H9 (cell line): ENCODE measurements at regions not wholly inside any gene's neighbourhood (a gene's known extent, or its start where the extent isn't known, plus 50 kb on each side); places are given as distances from the start of the nearest gene placed in this dataset.
A peak's percentile ranks its signal among the peaks of the same experiment; 100 is the strongest.

Source experiments
- DNase-seq: peaks from one replicate; pipeline ENCODE4 v3.0.0-alpha.2; 2017
- H2AFZ ChIP-seq: one replicate; pipeline ENCODE4 v1.6.1; 2013; ENCODE audit warnings: mild to moderate bottlenecking, low read length, control low read depth, moderate library complexity
- H2AK5ac ChIP-seq: 2 replicates; pipeline ENCODE4 v1.6.1; 2013; ENCODE audit warnings: low read length, control low read depth, mixed read lengths; ENCODE audit not compliant: insufficient read length
- H2BK120ac ChIP-seq: one replicate; pipeline ENCODE4 v1.6.1; 2013; ENCODE audit warnings: low read depth, mild to moderate bottlenecking, low read length, control low read depth, inconsistent platforms; ENCODE audit not compliant: poor library complexity, severe bottlenecking
- H2BK12ac ChIP-seq: 2 replicates; pipeline ENCODE4 v1.6.1; 2013; ENCODE audit warnings: low read length, control low read depth, mixed read lengths, low read depth; ENCODE audit not compliant: insufficient read length
- H2BK15ac ChIP-seq: 2 replicates; pipeline ENCODE4 v1.6.1; 2013; ENCODE audit warnings: low read depth, low read length, control low read depth
- H2BK20ac ChIP-seq: one replicate; pipeline ENCODE4 v1.6.1; 2013; ENCODE audit warnings: low read depth, mild to moderate bottlenecking, low read length, control low read depth, inconsistent platforms; ENCODE audit not compliant: poor library complexity, severe bottlenecking
- H2BK5ac ChIP-seq: 2 replicates; pipeline ENCODE4 v1.6.1; 2013; ENCODE audit warnings: low read length, control low read depth, mixed read lengths; ENCODE audit not compliant: insufficient read length
- H3K14ac ChIP-seq: 2 replicates; pipeline ENCODE4 v1.6.1; 2013; ENCODE audit warnings: low read length, control low read depth; ENCODE audit not compliant: insufficient read depth
- H3K18ac ChIP-seq: 2 replicates; pipeline ENCODE4 v1.6.1; 2013; ENCODE audit warnings: low read depth, mild to moderate bottlenecking, mixed read lengths, low read length, control low read depth; ENCODE audit not compliant: insufficient read length
- H3K23ac ChIP-seq: 2 replicates; pipeline ENCODE4 v1.6.1; 2013; ENCODE audit warnings: low read length, control low read depth, mixed read lengths, low read depth; ENCODE audit not compliant: insufficient read length
- H3K23me2 ChIP-seq: 2 replicates; pipeline ENCODE4 v1.6.1; 2013; ENCODE audit warnings: low read depth, mild to moderate bottlenecking, mixed read lengths, low read length, control low read depth; ENCODE audit not compliant: insufficient read length, poor library complexity, severe bottlenecking
- H3K27ac ChIP-seq: 2 replicates; pipeline ENCODE4 v1.5.1; 2013; ENCODE audit warnings: low read length, control low read depth, mixed read lengths, low read depth; ENCODE audit not compliant: insufficient read length
- H3K27me3 ChIP-seq: 2 replicates; pipeline ENCODE4 v1.6.1; 2013; ENCODE audit warnings: low read length, control low read depth, inconsistent platforms; ENCODE audit not compliant: insufficient read depth
- H3K4ac ChIP-seq: 2 replicates; pipeline ENCODE4 v1.6.1; 2013; ENCODE audit warnings: low read depth, mild to moderate bottlenecking, control low read depth, inconsistent platforms, low read length, moderate library complexity
- H3K4me1 ChIP-seq: 2 replicates; pipeline ENCODE4 v1.6.1; 2013; ENCODE audit warnings: low read length, control low read depth, inconsistent platforms; ENCODE audit not compliant: insufficient read depth
- H3K4me2 ChIP-seq: 2 replicates; pipeline ENCODE4 v1.6.1; 2013; ENCODE audit warnings: low read length, control low read depth, mixed read lengths; ENCODE audit not compliant: insufficient read length, insufficient read depth
- H3K56ac ChIP-seq: 2 replicates; pipeline ENCODE4 v1.6.1; 2013; ENCODE audit warnings: low read depth, mild to moderate bottlenecking, mixed read lengths, low read length, control low read depth; ENCODE audit not compliant: insufficient read length
- H3K79me1 ChIP-seq: 2 replicates; pipeline ENCODE4 v1.6.1; 2013; ENCODE audit warnings: low read depth, mild to moderate bottlenecking, moderate library complexity, low read length, control low read depth, inconsistent platforms; ENCODE audit not compliant: insufficient read depth, poor library complexity, severe bottlenecking
- H3K79me2 ChIP-seq: 2 replicates; pipeline ENCODE4 v1.6.1; 2013; ENCODE audit warnings: low read length, control low read depth, inconsistent platforms; ENCODE audit not compliant: insufficient read depth
- H3K9ac ChIP-seq: 2 replicates; pipeline ENCODE4 v1.6.1; 2013; ENCODE audit warnings: low read length, control low read depth, mixed read lengths; ENCODE audit not compliant: insufficient read length; ENCODE audit errors: extremely low read depth
- H3K9me3 ChIP-seq: one replicate; pipeline ENCODE4 v1.6.1; 2013; ENCODE audit warnings: low read depth, low read length, inconsistent platforms; ENCODE audit not compliant: control insufficient read depth
- H3T11ph ChIP-seq: one replicate; pipeline ENCODE4 v1.6.1; 2013; ENCODE audit warnings: mild to moderate bottlenecking, low read length, control low read depth, inconsistent platforms
- H4K20me1 ChIP-seq: one replicate; pipeline ENCODE4 v1.6.1; 2013; ENCODE audit not compliant: control insufficient read depth, insufficient read length, insufficient read depth
- H4K5ac ChIP-seq: 2 replicates; pipeline ENCODE4 v1.6.1; 2013; ENCODE audit warnings: low read depth, mild to moderate bottlenecking, mixed read lengths, low read length, control low read depth; ENCODE audit not compliant: insufficient read length
- H4K8ac ChIP-seq: replicated peaks from 2 replicates; pipeline ENCODE4 v1.6.1; 2013; ENCODE audit warnings: low read length, control low read depth, mixed read lengths, low read depth; ENCODE audit not compliant: insufficient read length
- H4K91ac ChIP-seq: 2 replicates; pipeline ENCODE4 v1.6.1; 2013; ENCODE audit warnings: low read depth, mild to moderate bottlenecking, moderate library complexity, mixed read lengths, low read length, control low read depth; ENCODE audit not compliant: insufficient read length
- H3K27ac Mint-ChIP-seq, 3 experiments: 2 replicates in 2 of 3; 3 replicates in 1 of 3; pipeline ENCODE4 v1.8.0; 2020 to 2021; ENCODE audit warnings: mixed read lengths in 3 of 3, mild to moderate bottlenecking in 1 of 3, moderate library complexity in 1 of 3
- H3K27me3 Mint-ChIP-seq: 2 replicates; pipeline ENCODE4 v1.8.0; 2021; ENCODE audit warnings: low read depth, mild to moderate bottlenecking, moderate library complexity, mixed read lengths
- H3K36me3 Mint-ChIP-seq, 3 experiments: 2 replicates in 2 of 3; 3 replicates in 1 of 3; pipeline ENCODE4 v1.8.0; 2020 to 2021; ENCODE audit warnings: low read depth in 3 of 3, mixed read lengths in 3 of 3; ENCODE audit not compliant: insufficient read depth in 1 of 3
- H3K4me1 Mint-ChIP-seq, 2 experiments: 2 replicates each; pipeline ENCODE4 v1.8.0; 2020; ENCODE audit warnings: mixed read lengths in 2 of 2
- H3K4me3 Mint-ChIP-seq, 2 experiments: 2 replicates in 1 of 2; 3 replicates in 1 of 2; pipeline ENCODE4 v1.8.0; 2020 to 2021; ENCODE audit warnings: mild to moderate bottlenecking in 2 of 2, mixed read lengths in 2 of 2, moderate library complexity in 1 of 2
- H3K9me3 Mint-ChIP-seq, 2 experiments: 2 replicates in 1 of 2; 3 replicates in 1 of 2; pipeline ENCODE4 v1.8.0; 2020; ENCODE audit warnings: mild to moderate bottlenecking in 2 of 2, mixed read lengths in 2 of 2, moderate library complexity in 1 of 2
- CTCF ChIP-seq: fragments of 200-600 bp; sonication (generic); conservative IDR thresholded peaks from 3 replicates; pipeline ENCODE4 v1.8.0; 2021; ENCODE audit warnings: antibody characterized with exemption, mild to moderate bottlenecking
- WGBS: extraction: QIAGEN DNeasy Blood & Tissue Kit; methylation state at CpG from one replicate; pipeline ENCODE4 v1.1.7; 2013; ENCODE audit warnings: missing lambda C conversion rate, low lambda C conversion rate, mixed read lengths; ENCODE audit not compliant: insufficient read length; ENCODE audit errors: extremely low coverage; 5-methylcytosine and 5-hydroxymethylcytosine counted together

- H4K8ac ChIP-seq: no peak overlapping the region
- H3K9me3 ChIP-seq: no peaks in the 10 kb centered on the region
- H3K27ac ChIP-seq: no peak overlapping the region
- Mint-ChIP-seq H3K36me3 (no peaks in the 10 kb centered on the region), H3K27ac (no peak overlapping the region), H3K27me3 (no peaks in the 10 kb centered on the region), H3K4me3 (no peak overlapping the region), H3K9me3 (no peaks in the 10 kb centered on the region), H3K4me1 (peaks cover 4 to 6% of the 10 kb centered on the region in 2 experiments; a peak in 3 of 4 replicates)
- no peak overlapping the region for H3K4me2 ChIP-seq
- no peak overlapping the region for H2BK15ac ChIP-seq
- H3K4ac ChIP-seq: no peak overlapping the region
- no peak overlapping the region for H3K23ac ChIP-seq
- H2BK5ac ChIP-seq: no peak overlapping the region
- no peak overlapping the region for H3T11ph ChIP-seq
- no peaks in the 10 kb centered on the region for H3K79me2 ChIP-seq
- WGBS: no CpG with 5 or more reads among the region's 5 CpGs
- H3K18ac ChIP-seq: no peak overlapping the region
- no peaks in the 10 kb centered on the region for H3K23me2 ChIP-seq
- no peak overlapping the region for H2AK5ac ChIP-seq
- H2BK120ac ChIP-seq: no peak overlapping the region
- no peak overlapping the region for H4K91ac ChIP-seq
- no peaks in the 10 kb centered on the region for H3K27me3 ChIP-seq
- no peak overlapping the region for H4K5ac ChIP-seq
- DNase-seq: peak; percentile 32
- H3K56ac ChIP-seq: no peak overlapping the region
- H3K9ac ChIP-seq: no peak overlapping the region
- H3K4me1 ChIP-seq: no peaks in the 10 kb centered on the region; the same call in 1 of the 2 replicates
- no peaks in the 10 kb centered on the region for H3K79me1 ChIP-seq
- H4K20me1 ChIP-seq: no peaks in the 10 kb centered on the region
- no peak overlapping the region for H2BK20ac ChIP-seq
- TF ChIP-seq CTCF: peak; percentile 28; the same call in 1 of the 3 replicates
- no peak overlapping the region for H2AFZ ChIP-seq
- H2BK12ac ChIP-seq: no peak overlapping the region
- no peak overlapping the region for H3K14ac ChIP-seq
Measured at GRCh38 chr4:71677568-71677967, 106.3 kb downstream of the GC start.
